ENCODE measurements at regions not wholly inside any gene's neighbourhood (a gene's known extent, or its start where the extent isn't known, plus 50 kb on each side); places are given as distances from the start of the nearest gene placed in this dataset.

GRCh38 chr6:17047889-17048288, 54.0 kb upstream of the STMND1 start:
- DNase-seq (ENCODE audit: insufficient read length, low spot score) (no peak), FAIRE-seq (no peak)
- no peak for TF ChIP-seq CTCF (IDR thresholded peaks at IDR 0.05; ENCODE audit: insufficient read depth, missing control alignments)

GRCh38 chr6:17045581-17046322, 56.1 kb upstream of the STMND1 start:
- DNase-seq (ENCODE audit: insufficient read length, low spot score), result no peak
- no peak for FAIRE-seq

GRCh38 chr6:17043148-17043522, 58.7 kb upstream of the STMND1 start:
- FAIRE-seq (no peak), DNase-seq (ENCODE audit: insufficient read length, low spot score) (no peak)
- TF ChIP-seq CTCF (IDR thresholded peaks at IDR 0.05; ENCODE audit: insufficient read depth, missing control alignments), result no peak

More at GRCh38 chr6:17045581-17046322, 56.1 kb upstream of the STMND1 start:
- TF ChIP-seq CTCF (IDR thresholded peaks at IDR 0.05; ENCODE audit: insufficient read depth, missing control alignments), result no peak

- peak; percentile 39 for TF ChIP-seq CTCF (IDR thresholded peaks at IDR 0.05; ENCODE audit: insufficient read depth, missing control alignments)
- DNase-seq (ENCODE audit: insufficient read length, low spot score), result no peak
- FAIRE-seq, result no peak
Measured at GRCh38 chr6:17042422-17043147, 59.3 kb upstream of the STMND1 start.

- DNase-seq (ENCODE audit: insufficient read length, low spot score) (no peak), FAIRE-seq (no peak)
- no peak for TF ChIP-seq CTCF (IDR thresholded peaks at IDR 0.05; ENCODE audit: insufficient read depth, missing control alignments)
Measured at GRCh38 chr6:17039266-17039665, 62.6 kb upstream of the STMND1 start.

- no peak for DNase-seq (ENCODE audit: insufficient read length, low spot score)
- no peak for FAIRE-seq
- TF ChIP-seq CTCF (IDR thresholded peaks at IDR 0.05; ENCODE audit: insufficient read depth, missing control alignments), result no peak
Measured at GRCh38 chr6:17038316-17038715, 63.5 kb upstream of the STMND1 start.

GRCh38 chr6:17036065-17036393, 65.8 kb upstream of the STMND1 start:
- TF ChIP-seq CTCF (IDR thresholded peaks at IDR 0.05; ENCODE audit: insufficient read depth, missing control alignments), result no peak
- FAIRE-seq, result no peak
- no peak for DNase-seq (ENCODE audit: insufficient read length, low spot score)

Data from D721Med (cell line).